ENCODE measurements at regions not wholly inside any gene's neighbourhood (a gene's known extent, or its start where the extent isn't known, plus 50 kb on each side); places are given as distances from the start of the nearest gene placed in this dataset.

DNA sequence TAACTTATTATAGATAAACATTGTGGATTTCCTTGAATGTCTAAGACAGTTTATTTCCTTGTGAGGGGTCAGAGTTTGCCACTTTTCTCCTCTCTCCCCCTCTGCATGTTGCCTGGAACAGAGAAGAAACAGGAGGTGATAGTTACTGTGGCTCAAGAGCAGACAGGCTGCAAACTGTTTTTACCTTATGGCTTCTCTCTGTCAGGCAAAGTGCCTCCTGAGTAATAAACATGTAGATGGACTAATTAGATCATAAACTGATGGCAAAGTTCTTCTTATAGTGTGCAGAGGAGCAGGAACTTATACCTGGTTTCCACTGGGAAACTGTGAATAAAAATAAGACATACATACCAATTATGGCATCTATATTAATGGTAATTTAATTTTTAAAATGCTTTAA, 133.1 kb upstream of the CDH12 start:
- Histone ChIP-seq H3K9me2 (replicated peaks; ENCODE audit: low read length) (no peaks in the 10 kb centered on the region), H3K36me3 (ENCODE audit: low read depth, low read length) (no peaks in the 10 kb centered on the region), H3K27ac (ENCODE audit: low read length) (no peak overlapping the region), H4K20me1 (ENCODE audit: low read length) (no peaks in the 10 kb centered on the region), H3K4me2 (ENCODE audit: low read length) (no peak overlapping the region), H2AFZ (ENCODE audit: low read length) (no peak overlapping the region), H3K79me2 (ENCODE audit: low read length) (no peaks in the 10 kb centered on the region), H3K9ac (ENCODE audit: low read length) (no peak overlapping the region), H3K9me3 (ENCODE audit: low read length) (no peaks in the 10 kb centered on the region), H3K4me1 (ENCODE audit: insufficient read depth, low read length) (no peaks in the 10 kb centered on the region), H3K4me3 (ENCODE audit: low read length) (no peak overlapping the region), H3K27me3 (ENCODE audit: low read length) (no peaks in the 10 kb centered on the region), H3F3A (ENCODE audit: low read length, unreplicated experiment) (no peaks in the 10 kb centered on the region)
- CTCF ChIA-PET = no interaction called here
- no peak for TF ChIP-seq EZH2phosphoT487 (IDR thresholded peaks at IDR 0.05; ENCODE audit: borderline replicate concordance, low read length)
- no peak for TF ChIP-seq CTCF (conservative IDR thresholded peaks at IDR 0.05; ENCODE audit: low read depth, low read length)
- TF ChIP-seq EZH2 (IDR thresholded peaks at IDR 0.05; ENCODE audit: low read length, unreplicated experiment) = no peak
- intact Hi-C loops (cut with micrococcal nuclease) = no loop called here
- no peak for ATAC-seq
- POLR2A ChIA-PET (ENCODE audit: unreplicated experiment) = no interaction called here
- DNase-seq = no peak
- no TSS peak for BruUV-seq (replicated peaks)

DNA sequence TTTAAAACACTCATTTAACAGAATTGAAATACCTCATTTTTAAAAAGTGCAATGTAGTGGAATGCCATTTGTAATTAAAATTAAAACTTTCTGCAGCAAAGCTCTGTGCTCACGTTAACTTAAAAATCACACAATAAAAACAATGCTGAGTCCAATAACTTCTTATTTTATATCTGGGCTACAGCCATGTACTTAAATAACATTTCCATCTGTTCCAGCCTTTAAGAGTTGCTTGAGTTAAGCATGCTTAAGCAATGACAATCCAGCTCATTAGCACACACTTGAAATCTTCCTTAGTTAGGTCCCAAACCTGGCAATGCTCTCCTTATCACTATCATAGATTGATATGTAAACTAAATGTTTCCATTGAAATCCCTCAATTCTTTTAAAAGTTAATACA, 132.3 kb upstream of the CDH12 start:
- no peak for TF ChIP-seq EZH2phosphoT487 (IDR thresholded peaks at IDR 0.05; ENCODE audit: borderline replicate concordance, low read length)
- no peak for TF ChIP-seq CTCF (conservative IDR thresholded peaks at IDR 0.05; ENCODE audit: low read depth, low read length)
- no peak for TF ChIP-seq EZH2 (IDR thresholded peaks at IDR 0.05; ENCODE audit: low read length, unreplicated experiment)
- no peaks in the 10 kb centered on the region for H4K20me1 ChIP-seq (ENCODE audit: low read length)
- no peaks in the 10 kb centered on the region for H3K9me3 ChIP-seq (ENCODE audit: low read length)
- BruUV-seq (replicated peaks) = no TSS peak
- H3K9ac ChIP-seq (ENCODE audit: low read length) = no peak overlapping the region
- H3K36me3 ChIP-seq (ENCODE audit: low read depth, low read length) = no peaks in the 10 kb centered on the region
- no peak overlapping the region for H3K4me3 ChIP-seq (ENCODE audit: low read length)
- ChIA-PET CTCF (no interaction called here), POLR2A (ENCODE audit: unreplicated experiment) (no interaction called here)
- DNase-seq = no peak
- no peaks in the 10 kb centered on the region for H3K79me2 ChIP-seq (ENCODE audit: low read length)
- ATAC-seq = no peak
- H3K4me2 ChIP-seq (ENCODE audit: low read length) = no peak overlapping the region
- no peaks in the 10 kb centered on the region for H3K27me3 ChIP-seq (ENCODE audit: low read length)
- H3K4me1 ChIP-seq (ENCODE audit: insufficient read depth, low read length) = no peaks in the 10 kb centered on the region
- H2AFZ ChIP-seq (ENCODE audit: low read length) = no peak overlapping the region
- no peak overlapping the region for H3K27ac ChIP-seq (ENCODE audit: low read length)
- no peaks in the 10 kb centered on the region for H3K9me2 ChIP-seq (replicated peaks; ENCODE audit: low read length)
- intact Hi-C loops (cut with micrococcal nuclease) = no loop called here
- no peaks in the 10 kb centered on the region for H3F3A ChIP-seq (ENCODE audit: low read length, unreplicated experiment)

- Histone ChIP-seq H2AFZ (ENCODE audit: low read length) (no peak overlapping the region), H3K4me2 (ENCODE audit: low read length) (no peak overlapping the region), H3K79me2 (ENCODE audit: low read length) (no peaks in the 10 kb centered on the region), H3K27ac (ENCODE audit: low read length) (no peak overlapping the region), H3K9me2 (replicated peaks; ENCODE audit: low read length) (no peaks in the 10 kb centered on the region), H3K9ac (ENCODE audit: low read length) (no peak overlapping the region), H3K27me3 (ENCODE audit: low read length) (no peaks in the 10 kb centered on the region), H4K20me1 (ENCODE audit: low read length) (no peaks in the 10 kb centered on the region), H3K4me1 (ENCODE audit: insufficient read depth, low read length) (no peaks in the 10 kb centered on the region), H3F3A (ENCODE audit: low read length, unreplicated experiment) (no peaks in the 10 kb centered on the region), H3K9me3 (ENCODE audit: low read length) (no peaks in the 10 kb centered on the region), H3K36me3 (ENCODE audit: low read depth, low read length) (no peaks in the 10 kb centered on the region), H3K4me3 (ENCODE audit: low read length) (no peak overlapping the region)
- ChIA-PET CTCF (no interaction called here), POLR2A (ENCODE audit: unreplicated experiment) (no interaction called here)
- intact Hi-C loops (cut with micrococcal nuclease) = no loop called here
- DNase-seq (no peak), ATAC-seq (no peak)
- TF ChIP-seq CTCF (conservative IDR thresholded peaks at IDR 0.05; ENCODE audit: low read depth, low read length) (no peak), EZH2 (IDR thresholded peaks at IDR 0.05; ENCODE audit: low read length, unreplicated experiment) (no peak), EZH2phosphoT487 (IDR thresholded peaks at IDR 0.05; ENCODE audit: borderline replicate concordance, low read length) (no peak)
- no TSS peak for BruUV-seq (replicated peaks)
These were observed 117.9 kb upstream of the CDH12 start for GRCh38 chr5:22970956-22971618.

Data from PC-3 (cell line).